ENCODE measurements at regions not wholly inside any gene's neighbourhood (a gene's known extent, or its start where the extent isn't known, plus 50 kb on each side); places are given as distances from the start of the nearest gene placed in this dataset.

DNA sequence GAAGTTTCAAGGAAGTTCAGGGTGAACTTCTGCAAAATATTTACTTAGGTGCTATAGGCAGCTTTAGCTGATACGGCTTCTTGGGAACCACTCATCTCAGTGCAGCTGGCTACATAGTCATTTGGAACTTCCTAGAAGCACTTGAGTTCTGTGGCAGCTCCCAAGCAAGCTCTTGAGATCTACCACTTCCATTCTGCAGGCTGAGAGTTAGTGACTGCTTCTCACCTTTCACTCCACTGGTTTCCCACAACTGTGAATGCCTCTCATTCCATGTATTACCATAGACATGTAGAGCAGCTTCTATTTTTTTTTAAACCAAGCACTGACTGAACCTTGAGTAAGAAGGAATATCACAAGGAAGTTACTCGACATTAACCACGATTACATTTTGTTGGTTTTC is 994.1 kb upstream of the ACVR2A start:
- DNase-seq (ENCODE audit: low spot score) = no peak
- no peak for TF ChIP-seq CTCF (IDR thresholded peaks at IDR 0.05; ENCODE audit: poor library complexity, severe bottlenecking)
- Histone ChIP-seq H3K27ac (ENCODE audit: poor library complexity, severe bottlenecking) (no peak overlapping the region), H3K36me3 (ENCODE audit: low read depth) (no peaks in the 10 kb centered on the region), H3K4me1 (ENCODE audit: insufficient read depth, poor library complexity, severe bottlenecking) (peaks cover 10% of the 10 kb centered on the region), H3K9me3 (ENCODE audit: severe bottlenecking) (no peaks in the 10 kb centered on the region), H3K27me3 (ENCODE audit: insufficient read depth, poor library complexity, severe bottlenecking) (no peaks in the 10 kb centered on the region), H3K4me3 (ENCODE audit: severe bottlenecking) (no peak overlapping the region)
- ATAC-seq (ENCODE audit: low read depth) = no peak

GRCh38 chr2:146847846-146848245 is 997.0 kb upstream of the ACVR2A start:
- Histone ChIP-seq H3K27me3 (ENCODE audit: insufficient read depth, poor library complexity, severe bottlenecking) (no peaks in the 10 kb centered on the region), H3K9me3 (ENCODE audit: severe bottlenecking) (no peaks in the 10 kb centered on the region), H3K36me3 (ENCODE audit: low read depth) (no peaks in the 10 kb centered on the region), H3K4me3 (ENCODE audit: severe bottlenecking) (no peak overlapping the region), H3K4me1 (ENCODE audit: insufficient read depth, poor library complexity, severe bottlenecking) (peaks cover 3% of the 10 kb centered on the region), H3K27ac (ENCODE audit: poor library complexity, severe bottlenecking) (no peak overlapping the region)
- DNase-seq (ENCODE audit: low spot score) = no peak
- no peak for ATAC-seq (ENCODE audit: low read depth)
- TF ChIP-seq CTCF (IDR thresholded peaks at IDR 0.05; ENCODE audit: poor library complexity, severe bottlenecking) = no peak

DNA sequence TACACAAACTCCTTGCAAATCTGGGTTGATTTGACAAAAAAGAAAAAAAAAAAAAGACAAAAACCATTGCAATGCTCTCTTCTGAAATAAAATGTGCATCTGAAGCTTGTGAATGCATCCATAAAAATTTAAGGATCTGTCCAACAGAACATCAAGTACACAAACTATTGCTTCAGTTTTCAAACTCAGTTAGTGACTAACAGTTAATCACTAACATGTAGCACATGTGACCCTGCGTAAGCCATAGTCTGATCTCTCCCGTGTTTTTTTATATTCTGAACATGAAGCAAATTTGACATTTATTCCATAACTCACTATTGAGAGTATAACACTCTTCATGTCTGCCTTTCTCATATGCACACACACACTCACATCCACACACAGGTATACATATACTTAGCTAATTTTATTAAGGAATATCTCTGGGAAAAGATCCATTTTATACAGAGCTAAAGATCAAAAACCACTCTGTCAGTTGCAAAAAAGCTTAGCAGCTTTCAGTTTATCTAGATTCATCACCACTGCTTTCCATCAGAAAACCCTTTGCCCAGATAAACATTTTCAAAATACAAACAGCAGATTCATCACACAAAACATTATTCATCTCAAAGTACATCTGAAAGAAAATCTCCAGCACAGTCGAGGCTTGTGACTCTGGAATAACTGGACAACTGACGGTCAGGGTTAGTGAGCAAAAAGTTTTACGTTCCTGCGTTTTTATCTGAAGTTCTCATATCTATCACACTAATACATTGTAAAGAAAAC is 1000.4 kb upstream of the ACVR2A start:
- no peak for TF ChIP-seq CTCF (IDR thresholded peaks at IDR 0.05; ENCODE audit: poor library complexity, severe bottlenecking)
- no peak for DNase-seq (ENCODE audit: low spot score)
- H3K4me1 ChIP-seq (ENCODE audit: insufficient read depth, poor library complexity, severe bottlenecking) = peaks cover 3% of the 10 kb centered on the region
- H3K9me3 ChIP-seq (ENCODE audit: severe bottlenecking) = no peaks in the 10 kb centered on the region
- H3K4me3 ChIP-seq (ENCODE audit: severe bottlenecking) = no peak overlapping the region
- H3K27ac ChIP-seq (ENCODE audit: poor library complexity, severe bottlenecking) = no peak overlapping the region
- no peaks in the 10 kb centered on the region for H3K36me3 ChIP-seq (ENCODE audit: low read depth)
- peak; percentile 95 for ATAC-seq (ENCODE audit: low read depth)
- no peaks in the 10 kb centered on the region for H3K27me3 ChIP-seq (ENCODE audit: insufficient read depth, poor library complexity, severe bottlenecking)

DNA sequence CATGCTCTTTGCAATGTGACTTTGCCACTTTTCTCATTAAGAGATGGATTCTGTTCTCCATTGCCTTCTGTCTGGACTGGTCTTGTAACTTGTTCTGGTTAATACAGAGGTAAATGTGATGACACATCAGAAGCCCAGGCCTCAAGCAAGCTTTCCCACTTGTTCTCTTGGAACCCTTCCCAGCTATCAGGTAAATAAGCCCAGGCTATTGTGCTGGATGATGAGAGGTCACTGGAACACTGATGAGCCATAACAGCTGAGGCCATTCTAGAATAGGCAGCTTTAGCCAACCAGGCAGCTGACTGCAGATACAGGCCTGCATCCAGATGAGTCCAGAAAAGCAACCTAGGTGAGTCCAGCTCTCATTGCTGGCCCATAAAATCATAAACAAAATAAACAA is 1007.0 kb upstream of the ACVR2A start:
- Histone ChIP-seq H3K27ac (ENCODE audit: poor library complexity, severe bottlenecking) (no peak overlapping the region), H3K4me1 (ENCODE audit: insufficient read depth, poor library complexity, severe bottlenecking) (peaks cover 6% of the 10 kb centered on the region), H3K9me3 (ENCODE audit: severe bottlenecking) (no peaks in the 10 kb centered on the region), H3K36me3 (ENCODE audit: low read depth) (no peaks in the 10 kb centered on the region), H3K4me3 (ENCODE audit: severe bottlenecking) (no peak overlapping the region), H3K27me3 (ENCODE audit: insufficient read depth, poor library complexity, severe bottlenecking) (no peaks in the 10 kb centered on the region)
- ATAC-seq (ENCODE audit: low read depth) (peak; percentile 91), DNase-seq (ENCODE audit: low spot score) (no peak)
- no peak for TF ChIP-seq CTCF (IDR thresholded peaks at IDR 0.05; ENCODE audit: poor library complexity, severe bottlenecking)

DNA sequence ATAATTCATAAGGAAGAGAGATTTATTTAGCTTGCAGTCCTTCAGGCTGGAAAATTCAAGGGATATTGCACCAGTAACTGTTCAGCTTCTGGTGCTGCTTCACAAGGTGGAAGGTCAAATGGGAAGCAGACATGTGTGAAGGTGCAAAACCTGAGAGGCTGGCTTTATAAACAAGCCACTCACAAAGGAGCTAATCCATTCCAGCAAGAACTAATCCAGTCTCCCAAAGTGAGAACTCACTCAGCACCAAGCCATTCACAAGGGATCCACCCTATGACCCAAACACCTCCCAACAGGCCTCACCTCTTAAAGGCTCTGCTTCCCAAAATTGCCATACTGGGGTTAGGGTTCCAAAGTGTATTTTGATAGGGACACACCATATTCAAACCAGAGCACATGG is 1018.4 kb upstream of the ACVR2A start:
- Histone ChIP-seq H3K36me3 (ENCODE audit: low read depth) (no peaks in the 10 kb centered on the region), H3K4me3 (ENCODE audit: severe bottlenecking) (no peak overlapping the region), H3K27ac (ENCODE audit: poor library complexity, severe bottlenecking) (no peak overlapping the region), H3K4me1 (ENCODE audit: insufficient read depth, poor library complexity, severe bottlenecking) (peaks cover 12% of the 10 kb centered on the region), H3K27me3 (ENCODE audit: insufficient read depth, poor library complexity, severe bottlenecking) (no peaks in the 10 kb centered on the region), H3K9me3 (ENCODE audit: severe bottlenecking) (no peaks in the 10 kb centered on the region)
- DNase-seq (ENCODE audit: low spot score) (no peak), ATAC-seq (ENCODE audit: low read depth) (no peak)
- TF ChIP-seq CTCF (IDR thresholded peaks at IDR 0.05; ENCODE audit: poor library complexity, severe bottlenecking) = no peak

All from RWPE2 (cell line).